Neural progenitor cell (in vitro differentiated cells): ENCODE measurements at regions not wholly inside any gene's neighbourhood (a gene's known extent, or its start where the extent isn't known, plus 50 kb on each side); places are given as distances from the start of the nearest gene placed in this dataset.

ENCODE experiments used
- DNase-seq: peaks from one replicate; pipeline ENCODE4 v3.0.0-alpha.2; 2016; ENCODE audit warnings: low spot score
- H2AFZ ChIP-seq: fragments of 200-600 bp; sonication (generic); replicated peaks from 2 replicates; pipeline ENCODE4 v1.6.1; 2016; ENCODE audit warnings: antibody characterized with exemption
- H3F3A ChIP-seq: fragments of 200-600 bp; sonication (generic); 2 replicates; pipeline ENCODE4 v1.6.1; 2016; ENCODE audit warnings: antibody characterized with exemption, low read depth
- H3K27ac ChIP-seq: fragments of 200-600 bp; sonication (generic); 2 replicates; pipeline ENCODE4 v1.5.1; 2016; ENCODE audit warnings: mild to moderate bottlenecking
- H3K27me3 ChIP-seq: fragments of 200-600 bp; sonication (generic); 2 replicates; pipeline ENCODE4 v1.6.1; 2016; ENCODE audit warnings: mild to moderate bottlenecking, moderate library complexity
- H3K36me3 ChIP-seq: fragments of 200-600 bp; sonication (generic); 2 replicates; pipeline ENCODE4 v1.5.1; 2016
- H3K4me1 ChIP-seq: fragments of 200-600 bp; sonication (generic); 2 replicates; pipeline ENCODE4 v1.6.1; 2016; ENCODE audit warnings: mixed run types
- H3K4me2 ChIP-seq: fragments of 200-600 bp; sonication (generic); 2 replicates; pipeline ENCODE4 v1.6.1; 2016
- H3K4me3 ChIP-seq: fragments of 200-600 bp; sonication (generic); 2 replicates; pipeline ENCODE4 v1.5.1; 2016
- H3K79me2 ChIP-seq: fragments of 200-600 bp; sonication (generic); 2 replicates; pipeline ENCODE4 v1.6.1; 2016; ENCODE audit warnings: low read depth
- H3K9ac ChIP-seq: fragments of 200-600 bp; sonication (generic); 2 replicates; pipeline ENCODE4 v1.6.1; 2016
- H3K9me3 ChIP-seq: fragments of 200-600 bp; sonication (generic); 2 replicates; pipeline ENCODE4 v1.5.1; 2016; ENCODE audit warnings: low read depth
- H4K20me1 ChIP-seq: fragments of 200-600 bp; sonication (generic); 2 replicates; pipeline ENCODE4 v1.6.1; 2016; ENCODE audit warnings: low read depth
- H3K27ac Mint-ChIP-seq: 3 replicates; pipeline ENCODE4 v1.8.0; 2021; ENCODE audit warnings: mixed read lengths
- H3K27me3 Mint-ChIP-seq: 2 replicates; pipeline ENCODE4 v1.8.0; 2022; ENCODE audit warnings: low read depth, mild to moderate bottlenecking, inconsistent platforms, moderate library complexity, mixed read lengths; ENCODE audit not compliant: insufficient read depth
- H3K36me3 Mint-ChIP-seq: 3 replicates; pipeline ENCODE4 v1.8.0; 2021; ENCODE audit warnings: mixed read lengths
- H3K4me1 Mint-ChIP-seq: 3 replicates; pipeline ENCODE4 v1.8.0; 2021; ENCODE audit warnings: mixed read lengths
- H3K4me3 Mint-ChIP-seq: 3 replicates; pipeline ENCODE4 v1.8.0; 2021; ENCODE audit warnings: mild to moderate bottlenecking, moderate library complexity, mixed read lengths
- H3K9me3 Mint-ChIP-seq: 3 replicates; pipeline ENCODE4 v1.8.0; 2020; ENCODE audit warnings: mixed read lengths
- EZH2 ChIP-seq: fragments of 200-600 bp; sonication (generic); IDR thresholded peaks from 2 replicates; pipeline ENCODE4 v1.6.1; 2017; ENCODE audit warnings: antibody characterized with exemption, mild to moderate bottlenecking, moderate library complexity
- EZH2phosphoT487 ChIP-seq: fragments of 200-600 bp; sonication (generic); IDR thresholded peaks from 2 replicates; pipeline ENCODE4 v1.6.1; 2017; ENCODE audit warnings: antibody characterized with exemption
- TF ChIP-seq, protein P1 (sequence below): fragments of 200-600 bp; sonication (generic); IDR thresholded peaks from 2 replicates; pipeline ENCODE4 v1.5.1; 2017; ENCODE audit warnings: antibody characterized with exemption, mild to moderate bottlenecking

DNA sequence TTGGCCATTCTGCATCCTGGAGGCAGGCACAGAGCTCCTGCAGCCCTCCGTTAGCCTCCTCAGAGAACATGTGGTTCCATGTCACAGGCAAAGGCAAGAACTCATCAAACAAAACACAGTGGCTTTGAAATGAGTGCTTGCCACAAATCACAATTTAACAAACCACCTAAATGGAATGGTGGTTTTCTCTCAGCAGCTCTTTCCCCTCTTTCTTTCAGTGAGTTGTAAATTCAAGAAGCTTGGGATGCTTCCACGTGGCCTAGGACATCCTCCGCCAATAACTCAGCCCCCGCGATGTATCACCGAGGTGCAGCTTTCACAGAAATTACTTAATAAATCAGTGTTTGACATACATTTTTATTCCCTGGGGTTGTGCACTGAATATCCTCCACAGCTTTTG, 65.4 kb upstream of the RFC3 start:
- H3K9me3 Mint-ChIP-seq, result no peaks in the 10 kb centered on the region

DNA sequence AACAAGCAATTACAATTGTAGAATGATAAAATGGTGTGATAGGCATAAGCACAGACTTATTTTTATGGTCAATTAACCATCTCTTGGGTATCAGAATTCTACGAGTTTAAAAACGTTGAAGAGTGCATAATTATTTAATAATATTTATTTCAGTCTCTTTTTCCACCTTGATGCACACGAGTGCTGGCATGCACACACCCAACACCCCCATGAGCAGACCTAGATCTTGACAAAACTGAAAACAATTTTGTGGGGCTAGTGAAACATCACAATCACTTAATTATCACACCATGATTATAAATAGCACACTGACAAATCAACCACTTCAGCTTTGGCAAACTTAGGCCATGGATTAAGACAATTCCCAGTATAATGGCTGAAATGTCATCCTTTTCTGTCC, 61.0 kb upstream of the RFC3 start:
- Histone ChIP-seq H3K9ac (no peak overlapping the region), H3K27me3 (no peaks in the 10 kb centered on the region), H3K9me3 (no peaks in the 10 kb centered on the region), H3K36me3 (no peaks in the 10 kb centered on the region), H3K4me2 (no peak overlapping the region), H3K4me1 (no peaks in the 10 kb centered on the region), H3K79me2 (no peaks in the 10 kb centered on the region), H3K4me3 (no peak overlapping the region), H2AFZ (no peak overlapping the region), H3F3A (no peaks in the 10 kb centered on the region), H4K20me1 (no peaks in the 10 kb centered on the region), H3K27ac (no peak overlapping the region)
- Mint-ChIP-seq H3K4me1 (peaks cover 7% of the 10 kb centered on the region), H3K27me3 (peaks cover 3% of the 10 kb centered on the region), H3K9me3 (peaks cover 2% of the 10 kb centered on the region), H3K36me3 (no peaks in the 10 kb centered on the region), H3K4me3 (no peak overlapping the region), H3K27ac (no peak overlapping the region)
- TF ChIP-seq, protein P1, sequence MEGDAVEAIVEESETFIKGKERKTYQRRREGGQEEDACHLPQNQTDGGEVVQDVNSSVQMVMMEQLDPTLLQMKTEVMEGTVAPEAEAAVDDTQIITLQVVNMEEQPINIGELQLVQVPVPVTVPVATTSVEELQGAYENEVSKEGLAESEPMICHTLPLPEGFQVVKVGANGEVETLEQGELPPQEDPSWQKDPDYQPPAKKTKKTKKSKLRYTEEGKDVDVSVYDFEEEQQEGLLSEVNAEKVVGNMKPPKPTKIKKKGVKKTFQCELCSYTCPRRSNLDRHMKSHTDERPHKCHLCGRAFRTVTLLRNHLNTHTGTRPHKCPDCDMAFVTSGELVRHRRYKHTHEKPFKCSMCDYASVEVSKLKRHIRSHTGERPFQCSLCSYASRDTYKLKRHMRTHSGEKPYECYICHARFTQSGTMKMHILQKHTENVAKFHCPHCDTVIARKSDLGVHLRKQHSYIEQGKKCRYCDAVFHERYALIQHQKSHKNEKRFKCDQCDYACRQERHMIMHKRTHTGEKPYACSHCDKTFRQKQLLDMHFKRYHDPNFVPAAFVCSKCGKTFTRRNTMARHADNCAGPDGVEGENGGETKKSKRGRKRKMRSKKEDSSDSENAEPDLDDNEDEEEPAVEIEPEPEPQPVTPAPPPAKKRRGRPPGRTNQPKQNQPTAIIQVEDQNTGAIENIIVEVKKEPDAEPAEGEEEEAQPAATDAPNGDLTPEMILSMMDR, result no peak
- no peak for TF ChIP-seq EZH2
- TF ChIP-seq EZH2phosphoT487, result no peak
- no peak for DNase-seq

More for the DNA sequence above, 65.4 kb upstream of the RFC3 start:
- no peaks in the 10 kb centered on the region for H3F3A ChIP-seq
- no peak overlapping the region for H3K9ac ChIP-seq
- H3K27me3 ChIP-seq, result no peaks in the 10 kb centered on the region
- no peak overlapping the region for H2AFZ ChIP-seq
- no peaks in the 10 kb centered on the region for H3K36me3 ChIP-seq
- no peak overlapping the region for H3K4me3 ChIP-seq
- TF ChIP-seq, protein P1, result no peak
- TF ChIP-seq EZH2, result no peak
- TF ChIP-seq EZH2phosphoT487, result no peak
- H3K27ac ChIP-seq, result no peak overlapping the region
- no peak overlapping the region for H3K4me2 ChIP-seq
- Mint-ChIP-seq H3K4me1 (no peaks in the 10 kb centered on the region), H3K27me3 (peaks cover 2% of the 10 kb centered on the region), H3K27ac (no peak overlapping the region), H3K4me3 (no peak overlapping the region), H3K36me3 (peaks cover 1% of the 10 kb centered on the region)
- DNase-seq, result no peak
- H3K79me2 ChIP-seq, result no peaks in the 10 kb centered on the region
- no peaks in the 10 kb centered on the region for H3K9me3 ChIP-seq
- no peaks in the 10 kb centered on the region for H4K20me1 ChIP-seq
- no peaks in the 10 kb centered on the region for H3K4me1 ChIP-seq

DNA sequence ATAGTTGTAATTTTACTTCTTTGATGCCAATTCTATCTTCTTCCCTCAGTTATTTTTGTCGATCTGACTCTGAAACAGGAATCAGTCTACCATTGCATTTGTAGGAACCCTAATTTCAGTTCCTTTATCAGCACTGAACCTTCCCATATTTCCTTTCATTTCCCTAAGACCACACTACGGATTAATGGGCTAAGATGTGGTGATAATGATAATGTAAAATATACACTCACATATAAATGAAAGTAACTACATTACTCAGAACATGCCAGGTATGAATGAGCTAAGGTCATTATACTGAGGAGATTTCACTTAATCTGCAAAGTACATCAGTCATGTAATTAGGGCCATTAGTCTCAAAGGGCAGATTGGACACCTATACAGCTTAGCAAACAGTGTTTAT, 60.2 kb upstream of the RFC3 start:
- Mint-ChIP-seq H3K36me3 (no peaks in the 10 kb centered on the region), H3K9me3 (peaks cover 2% of the 10 kb centered on the region), H3K4me3 (no peak overlapping the region), H3K27me3 (peaks cover 3% of the 10 kb centered on the region), H3K27ac (no peak overlapping the region), H3K4me1 (peaks cover 10% of the 10 kb centered on the region)
- DNase-seq, result no peak
- Histone ChIP-seq H3K4me3 (no peak overlapping the region), H3K4me2 (no peak overlapping the region), H3K9ac (no peak overlapping the region), H3K4me1 (no peaks in the 10 kb centered on the region), H4K20me1 (no peaks in the 10 kb centered on the region), H3K9me3 (no peaks in the 10 kb centered on the region), H3K36me3 (no peaks in the 10 kb centered on the region), H2AFZ (no peak overlapping the region), H3K27me3 (no peaks in the 10 kb centered on the region), H3K27ac (no peak overlapping the region), H3K79me2 (no peaks in the 10 kb centered on the region), H3F3A (no peaks in the 10 kb centered on the region)
- no peak for TF ChIP-seq EZH2
- no peak for TF ChIP-seq EZH2phosphoT487
- TF ChIP-seq, protein P1, result no peak

DNA sequence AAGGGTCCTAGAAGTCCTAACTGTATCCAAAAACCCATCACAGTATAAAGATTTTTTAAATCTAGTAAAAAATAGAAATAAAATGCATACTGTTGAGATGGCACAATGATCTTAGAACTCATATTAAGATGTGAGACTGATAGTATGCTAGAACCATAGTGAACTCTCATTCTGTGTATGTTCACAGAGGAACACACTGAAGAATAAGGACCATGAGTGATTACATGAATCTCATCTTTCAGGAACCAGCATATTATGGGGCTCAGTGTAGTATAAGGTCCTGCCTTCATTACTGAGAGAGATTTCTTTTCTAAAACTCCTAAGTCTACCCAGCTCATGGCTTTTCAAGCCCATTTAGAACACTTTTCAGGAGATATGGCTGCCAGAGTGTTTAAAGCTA, 59.8 kb upstream of the RFC3 start:
- TF ChIP-seq, protein P1, result no peak
- Histone ChIP-seq H3F3A (no peaks in the 10 kb centered on the region), H3K4me2 (no peak overlapping the region), H4K20me1 (no peaks in the 10 kb centered on the region), H3K4me1 (no peaks in the 10 kb centered on the region), H3K4me3 (no peak overlapping the region), H3K9ac (no peak overlapping the region), H3K27ac (no peak overlapping the region), H3K79me2 (no peaks in the 10 kb centered on the region), H3K36me3 (no peaks in the 10 kb centered on the region), H2AFZ (no peak overlapping the region), H3K27me3 (no peaks in the 10 kb centered on the region), H3K9me3 (no peaks in the 10 kb centered on the region)
- no peak for DNase-seq
- Mint-ChIP-seq H3K4me3 (no peak overlapping the region), H3K27me3 (peaks cover 3% of the 10 kb centered on the region), H3K36me3 (no peaks in the 10 kb centered on the region), H3K9me3 (peaks cover 2% of the 10 kb centered on the region), H3K4me1 (peaks cover 12% of the 10 kb centered on the region), H3K27ac (no peak overlapping the region)
